Naive B cell (primary cell): ENCODE measurements at regions not wholly inside any gene's neighbourhood (a gene's known extent, or its start where the extent isn't known, plus 50 kb on each side); places are given as distances from the start of the nearest gene placed in this dataset.

ENCODE experiments used
- ATAC-seq, 2 donors: fragments of 150-1000 bp; cut with Tn5 transposase; 2 replicates each; pipeline ENCODE4 v1.10.0; 2021; ENCODE audit warnings: low read depth in 2 of 2, mild to moderate bottlenecking in 2 of 2, moderate library complexity in 2 of 2
- DNase-seq: peaks from one replicate; pipeline ENCODE4 v3.0.0; 2022
- H3K27ac Mint-ChIP-seq, 6 donors: one replicate each; pipeline ENCODE4 v1.8.0; 2020 to 2022; ENCODE audit warnings: mild to moderate bottlenecking in 6 of 6, mixed read lengths in 6 of 6, moderate library complexity in 5 of 6, inconsistent platforms in 2 of 6
- H3K27me3 Mint-ChIP-seq, 3 donors: one replicate each; pipeline ENCODE4 v1.8.0; 2021 to 2022; ENCODE audit warnings: mixed read lengths in 3 of 3, mild to moderate bottlenecking in 1 of 3
- H3K36me3 Mint-ChIP-seq, 2 donors: one replicate each; pipeline ENCODE4 v1.8.0; 2020 to 2022; ENCODE audit warnings: mixed read lengths in 2 of 2, inconsistent platforms in 1 of 2, mild to moderate bottlenecking in 1 of 2
- H3K4me1 Mint-ChIP-seq, 3 donors: one replicate each; pipeline ENCODE4 v1.8.0; 2020 to 2022; ENCODE audit warnings: mixed read lengths in 3 of 3, inconsistent platforms in 1 of 3, mild to moderate bottlenecking in 1 of 3, moderate library complexity in 1 of 3
- H3K4me3 Mint-ChIP-seq, 8 donors: one replicate each; pipeline ENCODE4 v1.8.0; 2020 to 2022; ENCODE audit warnings: mild to moderate bottlenecking in 8 of 8, mixed read lengths in 8 of 8, moderate library complexity in 8 of 8, inconsistent platforms in 2 of 8
- H3K9me3 Mint-ChIP-seq, 7 donors: one replicate each; pipeline ENCODE4 v1.8.0; 2020 to 2022; ENCODE audit warnings: mixed read lengths in 7 of 7, mild to moderate bottlenecking in 5 of 7, inconsistent platforms in 2 of 7, moderate library complexity in 1 of 7

DNA sequence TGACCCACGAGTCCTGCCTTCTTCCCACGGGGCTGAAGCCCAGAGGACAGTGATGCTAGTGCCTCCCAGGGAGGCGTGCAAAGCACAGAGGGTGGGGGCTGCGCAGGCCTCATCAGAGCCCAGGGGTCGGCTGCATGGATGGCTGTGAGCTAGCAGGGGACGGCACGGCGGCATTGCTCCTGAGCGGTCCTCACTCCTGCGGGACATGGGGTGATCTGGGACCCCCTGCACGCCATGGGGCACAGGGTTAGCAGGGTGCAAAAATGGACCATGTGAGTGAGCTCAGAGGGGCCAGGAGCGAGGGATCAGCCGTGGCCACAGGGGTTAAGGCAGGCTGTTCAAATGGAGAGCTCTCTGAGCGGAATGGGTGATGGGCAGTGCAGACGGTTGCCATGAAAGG, 138.3 kb downstream of the SNX19 start:
- DNase-seq (no peak), ATAC-seq (no peak)
- Mint-ChIP-seq H3K27me3 (peaks cover 0 to 16% (median 7%) of the 10 kb centered on the region in 3 donors), H3K4me3 (no peak overlapping the region), H3K27ac (no peak overlapping the region), H3K4me1 (no peaks in the 10 kb centered on the region), H3K36me3 (no peaks in the 10 kb centered on the region), H3K9me3 (peaks cover 0 to 3% (median 0%) of the 10 kb centered on the region in 7 donors)

DNA sequence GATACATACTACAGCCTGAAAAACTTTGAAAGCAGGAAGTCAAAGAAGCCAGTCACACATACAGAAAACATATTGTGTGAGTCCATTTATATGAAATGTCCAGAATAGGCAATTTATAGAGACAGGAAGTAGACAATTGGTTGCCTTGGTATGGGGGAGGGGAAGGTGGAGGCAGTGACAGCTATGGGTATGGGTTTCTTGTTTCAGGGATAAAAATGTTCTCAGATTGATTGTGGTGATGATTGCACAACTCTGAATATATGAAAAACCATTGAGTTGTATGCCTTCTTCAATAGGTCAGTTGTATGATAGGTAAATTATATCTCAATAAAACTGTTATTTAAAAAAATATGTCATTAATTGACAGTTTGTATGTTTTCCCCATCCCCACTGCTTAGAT, 137.6 kb downstream of the SNX19 start:
- H3K4me1 Mint-ChIP-seq: no peaks in the 10 kb centered on the region
- ATAC-seq (no peak), DNase-seq (no peak)
- peaks cover 0 to 16% (median 7%) of the 10 kb centered on the region in 3 donors for H3K27me3 Mint-ChIP-seq
- no peaks in the 10 kb centered on the region for H3K36me3 Mint-ChIP-seq
- H3K27ac Mint-ChIP-seq: no peak overlapping the region
- H3K9me3 Mint-ChIP-seq: peaks cover 0 to 3% (median 0%) of the 10 kb centered on the region in 7 donors
- no peak overlapping the region for H3K4me3 Mint-ChIP-seq

DNA sequence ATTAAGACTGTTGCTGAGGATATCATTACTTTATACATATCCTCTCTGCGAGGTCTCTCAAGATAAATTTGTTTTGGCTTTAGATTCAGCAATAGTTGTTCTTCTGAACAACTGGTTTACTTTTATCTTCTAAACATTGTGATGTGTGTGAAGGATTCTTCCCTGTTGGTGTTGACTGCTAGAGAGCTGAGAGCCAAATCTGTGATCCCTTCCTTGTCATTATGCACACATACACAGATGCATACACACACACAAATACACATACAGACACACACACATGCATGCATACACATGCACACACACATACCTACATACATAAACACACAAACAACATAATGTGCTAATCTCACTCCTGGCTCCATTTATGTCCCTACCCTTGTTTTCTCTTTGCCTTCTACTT, 137.0 kb downstream of the SNX19 start:
- H3K27ac Mint-ChIP-seq: no peak overlapping the region
- H3K36me3 Mint-ChIP-seq: no peaks in the 10 kb centered on the region
- peaks cover 0 to 5% (median 0%) of the 10 kb centered on the region in 7 donors for H3K9me3 Mint-ChIP-seq
- H3K4me3 Mint-ChIP-seq: no peak overlapping the region
- no peak for DNase-seq
- ATAC-seq: no peak
- H3K4me1 Mint-ChIP-seq: no peaks in the 10 kb centered on the region
- H3K27me3 Mint-ChIP-seq: peaks cover 0 to 16% (median 7%) of the 10 kb centered on the region in 3 donors

DNA sequence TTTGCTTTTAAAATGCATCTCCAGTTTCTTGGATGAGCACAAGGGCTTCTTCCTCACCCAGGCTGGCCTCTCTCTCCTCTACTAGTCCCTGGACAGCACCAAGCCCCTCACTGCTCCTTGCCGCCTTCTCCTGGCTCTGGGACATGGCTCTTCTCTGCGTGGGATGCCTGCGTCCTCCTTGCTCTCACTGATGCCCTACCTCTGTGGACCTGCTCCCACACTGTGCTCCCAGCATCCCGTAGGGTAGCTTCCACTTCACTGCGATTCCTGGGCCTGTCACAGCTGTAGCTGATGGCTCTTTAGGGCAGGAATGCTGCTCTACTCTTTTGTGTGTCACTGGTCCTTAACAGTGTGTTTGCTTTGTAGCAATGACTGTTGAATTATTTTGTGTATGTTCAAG, 136.3 kb downstream of the SNX19 start:
- Mint-ChIP-seq H3K9me3 (peaks cover 0 to 5% (median 0%) of the 10 kb centered on the region in 7 donors), H3K27ac (no peak overlapping the region), H3K4me3 (no peak overlapping the region), H3K27me3 (peaks cover 0 to 16% (median 7%) of the 10 kb centered on the region in 3 donors), H3K4me1 (no peaks in the 10 kb centered on the region), H3K36me3 (no peaks in the 10 kb centered on the region)
- ATAC-seq (no peak), DNase-seq (no peak)

GRCh38 chr11:130780437-130780836, 135.8 kb downstream of the SNX19 start:
- Mint-ChIP-seq H3K4me3 (no peak overlapping the region), H3K27me3 (peaks cover 0 to 16% (median 7%) of the 10 kb centered on the region in 3 donors), H3K9me3 (peaks cover 0 to 10% (median 0%) of the 10 kb centered on the region in 7 donors), H3K36me3 (no peaks in the 10 kb centered on the region), H3K27ac (no peak overlapping the region), H3K4me1 (no peaks in the 10 kb centered on the region)
- DNase-seq: no peak
- no peak for ATAC-seq

DNA sequence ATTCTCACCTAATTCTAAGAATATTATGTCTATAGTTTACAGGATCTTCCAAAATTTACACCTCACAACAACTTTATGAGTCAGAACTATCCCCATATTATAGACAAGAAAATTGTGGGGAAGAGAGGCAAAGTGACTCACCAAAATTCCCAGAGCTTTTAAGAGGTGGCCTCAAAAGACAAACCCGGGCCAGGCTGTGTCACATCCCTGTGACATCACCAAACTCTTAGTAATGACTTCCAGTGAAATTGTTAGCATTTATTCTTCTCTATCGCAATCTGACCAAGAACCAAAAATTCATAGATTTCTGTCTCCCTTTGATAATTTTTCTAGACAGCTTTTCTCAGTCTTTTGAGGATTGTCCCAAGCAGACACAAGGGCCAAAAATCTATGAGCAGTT, 134.3 kb downstream of the SNX19 start:
- Mint-ChIP-seq H3K36me3 (no peaks in the 10 kb centered on the region), H3K9me3 (peaks cover 0 to 13% (median 0%) of the 10 kb centered on the region in 7 donors), H3K4me3 (no peak overlapping the region), H3K4me1 (no peaks in the 10 kb centered on the region), H3K27ac (no peak overlapping the region), H3K27me3 (peaks cover 3 to 14% (median 7%) of the 10 kb centered on the region in 3 donors)
- ATAC-seq: no peak
- no peak for DNase-seq

GRCh38 chr11:130782361-130783222, 133.7 kb downstream of the SNX19 start:
- H3K36me3 Mint-ChIP-seq: no peaks in the 10 kb centered on the region
- no peak overlapping the region for H3K27ac Mint-ChIP-seq
- ATAC-seq: no peak
- peaks cover 0 to 13% (median 0%) of the 10 kb centered on the region in 7 donors for H3K9me3 Mint-ChIP-seq
- H3K4me3 Mint-ChIP-seq: no peak overlapping the region
- peaks cover 3 to 16% (median 5%) of the 10 kb centered on the region in 3 donors for H3K27me3 Mint-ChIP-seq
- no peak for DNase-seq
- H3K4me1 Mint-ChIP-seq: no peaks in the 10 kb centered on the region

DNA sequence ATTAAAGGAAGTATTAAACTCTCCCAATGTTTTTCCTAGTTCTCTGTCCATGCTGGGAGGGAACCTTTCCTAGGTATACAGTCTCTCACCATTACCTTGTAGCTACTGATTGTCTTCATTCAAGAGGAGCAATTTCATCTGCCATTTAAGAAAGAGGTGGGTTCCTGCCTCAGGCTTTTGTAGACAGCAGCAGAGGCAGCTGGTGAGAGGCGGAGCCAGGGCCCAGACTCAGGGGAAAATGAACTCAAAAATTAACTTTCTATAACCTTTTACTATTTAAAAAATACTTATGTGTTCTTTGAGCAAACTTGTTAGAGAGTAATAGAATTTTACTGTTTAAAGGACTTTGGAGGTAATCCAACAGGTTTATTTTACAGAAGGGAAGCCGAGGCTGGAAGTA, 133.0 kb downstream of the SNX19 start:
- ATAC-seq: no peak
- Mint-ChIP-seq H3K27ac (no peak overlapping the region), H3K27me3 (peaks cover 0 to 16% (median 3%) of the 10 kb centered on the region in 3 donors), H3K4me1 (no peaks in the 10 kb centered on the region), H3K36me3 (no peaks in the 10 kb centered on the region), H3K9me3 (peaks cover 0 to 10% (median 0%) of the 10 kb centered on the region in 7 donors), H3K4me3 (no peak overlapping the region)
- no peak for DNase-seq

DNA sequence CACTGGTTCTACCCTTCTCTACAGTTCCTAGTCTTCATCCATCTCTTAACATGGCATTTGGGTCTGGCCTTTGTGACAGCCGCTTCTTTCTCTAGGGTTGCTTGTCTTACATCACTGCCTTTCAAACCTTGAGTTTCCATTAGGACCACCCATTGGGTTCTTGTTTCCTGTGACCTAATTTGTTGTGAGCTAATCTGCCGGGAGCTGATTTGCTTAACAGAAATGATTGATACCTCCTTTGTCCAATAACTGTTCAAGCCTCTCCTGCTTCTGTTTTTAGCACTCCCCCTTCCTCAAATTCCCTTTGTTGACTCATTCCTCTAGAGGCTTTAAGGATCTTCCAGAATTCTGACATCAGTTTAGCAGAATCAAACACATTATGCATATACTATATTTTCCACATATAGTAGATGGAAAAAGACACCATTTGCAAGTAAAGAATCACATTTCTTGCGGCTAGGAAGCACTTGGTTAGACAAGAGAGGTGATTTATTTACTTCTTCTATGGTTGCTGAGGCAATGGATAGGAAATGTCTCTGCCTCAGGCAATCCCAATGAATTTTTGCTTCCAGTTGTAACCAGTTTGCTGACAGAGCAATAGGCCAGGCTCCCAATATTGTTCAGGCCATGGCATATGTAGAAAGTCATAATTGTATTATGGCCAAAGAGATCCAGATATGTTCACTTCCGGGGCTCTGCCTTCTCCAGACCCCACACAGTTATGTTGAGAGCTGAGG, 130.7 kb downstream of the SNX19 start:
- no peaks in the 10 kb centered on the region for H3K4me1 Mint-ChIP-seq

GRCh38 chr11:130786586-130786985, 129.7 kb downstream of the SNX19 start:
- ATAC-seq: no peak
- Mint-ChIP-seq H3K27me3 (peaks cover 3 to 16% (median 15%) of the 10 kb centered on the region in 3 donors), H3K36me3 (peaks cover 0 to 14% of the 10 kb centered on the region in 2 donors), H3K4me1 (no peaks in the 10 kb centered on the region), H3K27ac (no peak overlapping the region), H3K9me3 (peaks cover 5 to 25% (median 15%) of the 10 kb centered on the region in 7 donors), H3K4me3 (no peak overlapping the region)
- no peak for DNase-seq

More for the DNA sequence above, 130.7 kb downstream of the SNX19 start:
- Mint-ChIP-seq H3K27me3 (peaks cover 3 to 16% (median 6%) of the 10 kb centered on the region in 3 donors), H3K27ac (peak overlapping the region in 1 of 6 donors; percentile 12), H3K4me3 (no peak overlapping the region), H3K9me3 (peaks cover 0 to 15% (median 6%) of the 10 kb centered on the region in 7 donors), H3K36me3 (peaks cover 0 to 4% of the 10 kb centered on the region in 2 donors)
- ATAC-seq (no peak), DNase-seq (no peak)

DNA sequence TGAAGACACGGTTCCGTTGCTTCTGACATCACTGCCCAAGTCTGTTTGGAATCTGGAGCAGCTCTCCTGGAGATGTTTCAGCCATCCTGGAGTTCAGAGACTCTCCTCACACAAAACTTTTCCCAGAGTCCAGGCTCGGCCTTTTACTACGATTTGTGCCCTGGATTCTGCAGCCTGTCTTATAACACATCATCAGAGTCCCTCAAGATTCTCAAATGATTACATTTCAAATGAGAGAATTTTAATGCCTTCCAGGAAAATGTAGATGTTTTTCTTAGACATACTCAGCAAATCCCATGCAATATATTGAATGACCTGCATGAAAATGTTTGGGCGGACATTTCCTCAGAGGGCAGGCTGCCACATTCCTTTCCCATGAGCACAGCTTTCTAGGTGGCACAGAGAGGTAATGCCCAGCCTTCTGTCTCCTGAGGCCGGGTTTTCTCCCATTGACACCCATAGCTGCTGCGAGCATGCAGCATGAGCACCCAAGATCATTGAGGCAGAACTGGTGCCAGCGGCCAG, 129.1 kb downstream of the SNX19 start:
- peaks cover 0 to 20% of the 10 kb centered on the region in 2 donors for H3K36me3 Mint-ChIP-seq
- H3K4me1 Mint-ChIP-seq: no peaks in the 10 kb centered on the region
- H3K27ac Mint-ChIP-seq: no peak overlapping the region
- ATAC-seq (no peak), DNase-seq (no peak)
- peaks cover 8 to 29% (median 19%) of the 10 kb centered on the region in 7 donors for H3K9me3 Mint-ChIP-seq
- no peak overlapping the region for H3K4me3 Mint-ChIP-seq
- H3K27me3 Mint-ChIP-seq: peaks cover 3 to 16% (median 15%) of the 10 kb centered on the region in 3 donors

- no peaks in the 10 kb centered on the region for H3K4me1 Mint-ChIP-seq
- H3K4me3 Mint-ChIP-seq: no peak overlapping the region
These were observed 128.2 kb downstream of the SNX19 start for GRCh38 chr11:130787973-130788570.

DNA sequence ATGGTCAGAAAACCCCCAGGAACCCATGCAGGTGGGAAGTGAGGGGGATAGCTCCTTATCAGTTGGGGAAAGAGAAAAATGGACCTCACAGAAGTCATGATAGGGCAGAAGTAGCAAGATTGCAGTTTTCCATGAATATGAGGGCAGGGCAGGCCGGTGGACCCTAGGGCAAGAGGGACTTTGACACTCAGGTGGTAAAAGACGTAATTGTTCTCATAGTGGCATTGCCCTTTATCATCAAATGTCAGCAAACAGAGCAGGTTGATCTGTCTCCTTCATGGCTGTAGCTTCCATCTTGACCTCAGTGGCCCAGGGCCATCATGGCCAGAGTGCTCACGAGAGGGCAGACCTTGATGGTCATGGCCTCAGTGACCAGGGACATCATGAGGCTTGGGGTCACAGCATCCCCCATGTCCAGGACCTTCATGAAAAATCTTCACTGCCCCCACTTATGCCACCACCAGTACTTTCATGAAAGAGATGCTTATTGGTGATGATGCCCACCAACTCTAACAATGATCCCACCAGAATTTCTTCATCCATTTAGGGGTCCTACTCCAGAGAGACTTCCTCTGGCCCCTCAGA, 127.1 kb downstream of the SNX19 start:
- Mint-ChIP-seq H3K4me3 (no peak overlapping the region), H3K36me3 (peaks cover 0 to 22% of the 10 kb centered on the region in 2 donors), H3K27ac (peak overlapping the region in 1 of 6 donors; percentile 54), H3K9me3 (peaks cover 12 to 30% (median 19%) of the 10 kb centered on the region in 7 donors), H3K27me3 (peaks cover 13 to 28% (median 26%) of the 10 kb centered on the region in 3 donors), H3K4me1 (no peaks in the 10 kb centered on the region)
- no peak for DNase-seq
- ATAC-seq: no peak

More at GRCh38 chr11:130787973-130788570, 128.2 kb downstream of the SNX19 start:
- no peak for ATAC-seq
- H3K9me3 Mint-ChIP-seq: peaks cover 12 to 30% (median 19%) of the 10 kb centered on the region in 7 donors
- peaks cover 9 to 21% (median 16%) of the 10 kb centered on the region in 3 donors for H3K27me3 Mint-ChIP-seq
- no peak for DNase-seq
- H3K27ac Mint-ChIP-seq: no peak overlapping the region
- peaks cover 0 to 22% of the 10 kb centered on the region in 2 donors for H3K36me3 Mint-ChIP-seq
